NB4 (cell line): ENCODE measurements at regions not wholly inside any gene's neighbourhood (a gene's known extent, or its start where the extent isn't known, plus 50 kb on each side); places are given as distances from the start of the nearest gene placed in this dataset.

Source experiments
- DNase-seq: peaks from one replicate; pipeline ENCODE4 v3.0.0; 2010; ENCODE audit warnings: low read depth
- H3K4me3 ChIP-seq: one replicate; pipeline ENCODE4 v1.5.1; 2011; ENCODE audit warnings: mild to moderate bottlenecking, low read depth, low read length, moderate library complexity
- CTCF ChIP-seq: IDR thresholded peaks from one replicate; pipeline ENCODE4 v1.5.1; 2012; ENCODE audit warnings: low read depth, low read length
- MAX ChIP-seq: IDR thresholded peaks from 2 replicates; pipeline ENCODE4 v1.6.1; 2011; ENCODE audit warnings: low read depth, low read length
- MYC ChIP-seq: IDR thresholded peaks from 2 replicates; pipeline ENCODE4 v1.6.1; 2011; ENCODE audit warnings: low read depth, low read length
- POLR2A ChIP-seq: IDR thresholded peaks from 2 replicates; pipeline ENCODE4 v1.6.1; 2011; ENCODE audit warnings: mild to moderate bottlenecking; ENCODE audit not compliant: insufficient read length; ENCODE audit errors: extremely low read depth

GRCh38 chr20:7137395-7138151, 370.1 kb downstream of the BMP2 start:
- H3K4me3 ChIP-seq, result no peak overlapping the region
- DNase-seq, result no peak
- no peak for TF ChIP-seq MAX
- TF ChIP-seq MYC, result no peak
- no peak for TF ChIP-seq CTCF
- TF ChIP-seq POLR2A, result no peak

GRCh38 chr20:7144464-7144863, 377.0 kb downstream of the BMP2 start:
- no peak for DNase-seq
- no peak overlapping the region for H3K4me3 ChIP-seq
- TF ChIP-seq CTCF (no peak), MAX (no peak), POLR2A (no peak), MYC (no peak)

DNA sequence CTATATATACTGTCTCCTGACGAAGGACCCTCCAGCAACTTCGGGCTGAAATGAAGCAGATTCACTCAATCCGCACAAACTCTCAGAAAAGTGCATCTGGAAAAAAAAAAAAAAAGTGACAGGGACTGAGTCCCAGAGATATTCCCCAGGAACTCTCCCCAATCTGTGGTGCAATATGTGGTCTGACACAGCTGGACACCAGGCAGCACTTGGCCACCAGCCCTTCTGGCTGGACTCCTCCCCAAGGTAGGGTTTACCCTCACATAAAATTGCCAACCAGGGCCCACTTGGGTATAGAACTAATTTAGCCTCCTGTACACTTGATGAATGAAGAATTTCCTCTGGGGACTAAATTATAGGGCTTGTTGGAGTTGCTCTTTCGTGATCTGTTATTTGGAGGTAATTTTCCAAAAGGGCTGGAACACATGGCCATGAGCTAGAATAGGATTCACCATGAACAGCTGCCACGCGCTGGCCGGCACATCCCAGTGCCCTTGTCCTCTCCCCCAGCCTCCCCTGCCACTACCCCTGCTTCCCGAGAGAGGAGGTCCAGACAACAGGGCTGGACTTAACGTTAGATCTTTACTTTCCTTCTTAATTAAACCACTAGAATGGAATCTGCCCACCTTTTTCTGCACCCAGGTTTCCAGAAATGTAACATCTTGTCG, 379.2 kb downstream of the BMP2 start:
- DNase-seq, result no peak
- H3K4me3 ChIP-seq, result no peak overlapping the region
- TF ChIP-seq POLR2A (no peak), MYC (no peak), MAX (no peak), CTCF (no peak)

- no peak overlapping the region for H3K4me3 ChIP-seq
- no peak for DNase-seq
- no peak for TF ChIP-seq MAX
- TF ChIP-seq MYC, result no peak
- no peak for TF ChIP-seq CTCF
These were observed 379.7 kb downstream of the BMP2 start for GRCh38 chr20:7147220-7147601.

GRCh38 chr20:7151676-7152470, 384.4 kb downstream of the BMP2 start:
- no peak for DNase-seq
- no peak overlapping the region for H3K4me3 ChIP-seq
- TF ChIP-seq MYC (no peak), POLR2A (no peak)

DNA sequence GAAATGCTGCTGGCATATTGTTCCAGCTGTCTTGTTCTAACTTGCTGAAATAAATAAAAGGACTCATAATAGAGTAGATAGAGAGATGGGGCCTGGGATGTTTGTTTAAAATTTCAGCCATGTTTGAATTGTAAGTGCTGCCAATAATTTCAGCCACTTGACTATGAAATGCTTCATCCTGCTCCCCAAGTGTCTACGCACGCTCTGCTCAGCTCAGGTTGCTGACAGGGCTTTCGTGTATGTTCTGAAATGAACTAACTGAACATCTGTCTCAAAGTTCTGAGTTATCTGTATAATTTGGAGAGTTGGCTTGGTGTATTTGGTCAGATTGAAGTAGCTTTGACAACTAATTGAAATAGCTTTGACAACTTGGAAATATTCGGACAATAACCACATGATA, 387.8 kb downstream of the BMP2 start:
- TF ChIP-seq MAX (no peak), POLR2A (no peak), CTCF (no peak), MYC (no peak)
- no peak overlapping the region for H3K4me3 ChIP-seq
- no peak for DNase-seq
